ENCODE measurements at regions not wholly inside any gene's neighbourhood (a gene's known extent, or its start where the extent isn't known, plus 50 kb on each side); places are given as distances from the start of the nearest gene placed in this dataset.

DNA sequence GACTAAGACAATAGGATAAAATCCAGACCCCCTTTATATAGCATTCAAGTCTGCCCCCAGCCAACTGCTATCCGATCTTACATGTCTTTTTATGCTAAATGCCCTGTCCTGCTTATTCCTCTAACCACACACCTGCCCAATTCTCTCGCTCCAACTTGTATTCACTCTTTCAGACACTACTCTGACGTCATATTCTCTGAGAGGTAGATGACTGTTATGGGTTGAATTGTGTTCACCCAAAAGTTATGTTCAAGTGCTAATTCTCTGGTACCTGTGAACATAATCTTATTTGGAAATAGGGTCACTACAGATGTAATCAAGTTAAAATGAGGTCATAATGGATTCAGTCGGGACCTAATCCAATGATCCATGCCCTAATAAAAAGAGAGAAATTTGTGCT, 84.0 kb upstream of the PTPRR start:
- no peak for TF ChIP-seq GATA2 (IDR thresholded peaks at IDR 0.05; ENCODE audit: low read depth, low read length)
- TF ChIP-seq GATA3 (IDR thresholded peaks at IDR 0.05; ENCODE audit: low read depth, low read length), result no peak

Data from SH-SY5Y (cell line).